ENCODE measurements at regions not wholly inside any gene's neighbourhood (a gene's known extent, or its start where the extent isn't known, plus 50 kb on each side); places are given as distances from the start of the nearest gene placed in this dataset.

- TF ChIP-seq JUNB (IDR thresholded peaks at IDR 0.05; ENCODE audit: unreplicated experiment) = no peak
- Histone ChIP-seq H3K79me2 (replicated peaks; ENCODE audit: insufficient read depth) (no peaks in the 10 kb centered on the region), H3K27ac (ENCODE audit: low read depth) (no peak overlapping the region), H3F3A (replicated peaks; ENCODE audit: low read depth) (no peaks in the 10 kb centered on the region), H3K27me3 (ENCODE audit: insufficient read depth) (no peaks in the 10 kb centered on the region), H2AFZ (no peak overlapping the region), H3K9me2 (ENCODE audit: insufficient read depth) (peaks cover 7% of the 10 kb centered on the region; the same call in 1 of the 2 replicates), H3K4me1 (ENCODE audit: insufficient read depth) (peaks cover 4% of the 10 kb centered on the region; the same call in 1 of the 2 replicates), H4K20me1 (replicated peaks; ENCODE audit: insufficient read depth) (no peaks in the 10 kb centered on the region), H3K4me2 (no peak overlapping the region), H3K36me3 (ENCODE audit: insufficient read depth) (peaks cover 8% of the 10 kb centered on the region; the same call in 1 of the 2 replicates), H3K4me3 (no peak overlapping the region)
- ATAC-seq = no peak
- Mint-ChIP-seq H3K36me3 (ENCODE audit: low read depth) (peaks cover 20% of the 10 kb centered on the region), H3K27ac (no peak overlapping the region), H3K4me1 (no peaks in the 10 kb centered on the region), H3K27me3 (ENCODE audit: insufficient read depth, low read depth, poor library complexity) (no peaks in the 10 kb centered on the region), H3K9me3 (peaks cover 33% of the 10 kb centered on the region), H3K4me3 (no peak overlapping the region)
- DNase-seq (ENCODE audit: low spot score) = no peak
Observed at GRCh38 chr5:87831499-87831898, 418.8 kb upstream of the CCNH start.

- H2AFZ ChIP-seq = no peak overlapping the region
- TF ChIP-seq NANOG (IDR thresholded peaks at IDR 0.05; ENCODE audit: borderline replicate concordance) (no peak), POLR2AphosphoS5 (IDR thresholded peaks at IDR 0.05; ENCODE audit: low read depth) (no peak), ZNF331 (CRISPR knock-in tag; IDR thresholded peaks at IDR 0.05; ENCODE audit: low read depth) (no peak), EZH2 (IDR thresholded peaks at IDR 0.05; ENCODE audit: low read depth, unreplicated experiment) (no peak), CTCF (conservative IDR thresholded peaks at IDR 0.05; ENCODE audit: low read depth in 2 of 2) (no peak), ETS1 (IDR thresholded peaks at IDR 0.05) (no peak), STAT1 (IDR thresholded peaks at IDR 0.05; ENCODE audit: unreplicated experiment) (no peak), ZNF462 (CRISPR knock-in tag; IDR thresholded peaks at IDR 0.05) (no peak), JUNB (IDR thresholded peaks at IDR 0.05; ENCODE audit: unreplicated experiment) (no peak), EZH2phosphoT487 (IDR thresholded peaks at IDR 0.05; ENCODE audit: unreplicated experiment) (no peak)
Observed at GRCh38 chr5:87829217-87829551, 416.5 kb upstream of the CCNH start.

More at GRCh38 chr5:87829217-87829551, 416.5 kb upstream of the CCNH start:
- Mint-ChIP-seq H3K4me3 (no peak overlapping the region), H3K27me3 (ENCODE audit: insufficient read depth, low read depth, poor library complexity) (no peaks in the 10 kb centered on the region), H3K36me3 (ENCODE audit: low read depth) (peaks cover 20% of the 10 kb centered on the region), H3K27ac (no peak overlapping the region), H3K4me1 (no peaks in the 10 kb centered on the region), H3K9me3 (peaks cover 33% of the 10 kb centered on the region)
- H3K4me1 ChIP-seq (ENCODE audit: insufficient read depth) = peaks cover 4% of the 10 kb centered on the region; the same call in 1 of the 2 replicates
- H3K27ac ChIP-seq (ENCODE audit: low read depth) = no peak overlapping the region
- H4K20me1 ChIP-seq (replicated peaks; ENCODE audit: insufficient read depth) = no peaks in the 10 kb centered on the region
- no peaks in the 10 kb centered on the region for H3F3A ChIP-seq (replicated peaks; ENCODE audit: low read depth)
- ATAC-seq (no peak), DNase-seq (ENCODE audit: low spot score) (no peak)
- H3K4me2 ChIP-seq = no peak overlapping the region
- peaks cover 8% of the 10 kb centered on the region; the same call in 1 of the 2 replicates for H3K36me3 ChIP-seq (ENCODE audit: insufficient read depth)
- no peaks in the 10 kb centered on the region for H3K79me2 ChIP-seq (replicated peaks; ENCODE audit: insufficient read depth)
- H3K27me3 ChIP-seq (ENCODE audit: insufficient read depth) = no peaks in the 10 kb centered on the region
- H3K9me2 ChIP-seq (ENCODE audit: insufficient read depth) = peaks cover 7% of the 10 kb centered on the region; the same call in 1 of the 2 replicates
- no peak overlapping the region for H3K4me3 ChIP-seq

Data from GM23338 (cell line).